ENCODE measurements at regions not wholly inside any gene's neighbourhood (a gene's known extent, or its start where the extent isn't known, plus 50 kb on each side); places are given as distances from the start of the nearest gene placed in this dataset.
A peak's percentile ranks its signal among the peaks of the same experiment; 100 is the strongest.

- intact Hi-C loops (cut with DNase I) = no loop called here
- no peak for DNase-seq
- no peaks in the 10 kb centered on the region for H3K27me3 ChIP-seq
- peak overlapping the region in 1 of 4 donors; percentile 34 for H3K27ac ChIP-seq
- no peaks in the 10 kb centered on the region for H3K9me3 ChIP-seq
- 66 to 88% methylated on average over 4 of the region's 4 CpGs for WGBS, 2 donors
- H3K4me3 ChIP-seq = no peak overlapping the region
- TF ChIP-seq POLR2AphosphoS5 (IDR thresholded peaks at IDR 0.05) (no peak), POLR2A (IDR thresholded peaks at IDR 0.05) (no peak), EP300 (IDR thresholded peaks at IDR 0.05) (no peak), CTCF (IDR thresholded peaks at IDR 0.05) (no peak)
- H3K36me3 ChIP-seq = no peaks in the 10 kb centered on the region
- peaks cover 0 to 18% (median 16%) of the 10 kb centered on the region in 4 donors for H3K4me1 ChIP-seq
These were observed 163.2 kb upstream of the BTBD3 start for GRCh38 chr20:11754451-11754850.

- no peak overlapping the region for H3K4me3 ChIP-seq
- peaks cover 0 to 18% (median 16%) of the 10 kb centered on the region in 4 donors for H3K4me1 ChIP-seq
- TF ChIP-seq EP300 (IDR thresholded peaks at IDR 0.05) (no peak), CTCF (IDR thresholded peaks at IDR 0.05) (peak in 1 of 4 experiments; percentile 10), POLR2AphosphoS5 (IDR thresholded peaks at IDR 0.05) (peak in 3 of 4 donors; percentile 28 to 67 (median 49)), POLR2A (IDR thresholded peaks at IDR 0.05) (no peak)
- no peaks in the 10 kb centered on the region for H3K36me3 ChIP-seq
- peak; percentile 64 for DNase-seq
- intact Hi-C loops (cut with DNase I) = no loop called here
- H3K27ac ChIP-seq = peak overlapping the region in 2 of 4 donors; percentile 26 to 34
- H3K9me3 ChIP-seq = no peaks in the 10 kb centered on the region
- 21 to 23% methylated on average over 6 of the region's 6 CpGs for WGBS, 2 donors
- no peaks in the 10 kb centered on the region for H3K27me3 ChIP-seq
These were observed 162.4 kb upstream of the BTBD3 start for GRCh38 chr20:11755071-11755841.

GRCh38 chr20:11761497-11761896 lies 156.2 kb upstream of the BTBD3 start:
- intact Hi-C loops (cut with DNase I) = no loop called here
- no peak for TF ChIP-seq CTCF (IDR thresholded peaks at IDR 0.05)
- TF ChIP-seq POLR2A (IDR thresholded peaks at IDR 0.05) = no peak
- TF ChIP-seq EP300 (IDR thresholded peaks at IDR 0.05) = no peak
- no peak for TF ChIP-seq POLR2AphosphoS5 (IDR thresholded peaks at IDR 0.05)
- WGBS, 2 donors = 65 to 81% methylated on average over 4 of the region's 4 CpGs

GRCh38 chr20:11766961-11767360 lies 150.7 kb upstream of the BTBD3 start:
- 52 to 77% methylated on average over 6 of the region's 6 CpGs for WGBS, 2 donors
- no peak for TF ChIP-seq EP300 (IDR thresholded peaks at IDR 0.05)
- no peak for TF ChIP-seq POLR2AphosphoS5 (IDR thresholded peaks at IDR 0.05)
- TF ChIP-seq POLR2A (IDR thresholded peaks at IDR 0.05) = no peak
- TF ChIP-seq CTCF (IDR thresholded peaks at IDR 0.05) = no peak
- intact Hi-C loops (cut with DNase I) = no loop called here

More at GRCh38 chr20:11761497-11761896, 156.2 kb upstream of the BTBD3 start:
- H3K27ac ChIP-seq = no peak overlapping the region
- H3K4me1 ChIP-seq = no peaks in the 10 kb centered on the region
- DNase-seq = no peak
- H3K9me3 ChIP-seq = no peaks in the 10 kb centered on the region
- no peaks in the 10 kb centered on the region for H3K36me3 ChIP-seq
- no peaks in the 10 kb centered on the region for H3K27me3 ChIP-seq
- H3K4me3 ChIP-seq = no peak overlapping the region

More at GRCh38 chr20:11766961-11767360, 150.7 kb upstream of the BTBD3 start:
- Histone ChIP-seq H3K27me3 (no peaks in the 10 kb centered on the region), H3K27ac (no peak overlapping the region), H3K4me1 (no peaks in the 10 kb centered on the region), H3K9me3 (no peaks in the 10 kb centered on the region), H3K4me3 (no peak overlapping the region), H3K36me3 (no peaks in the 10 kb centered on the region)
- DNase-seq = no peak

Measured in sigmoid colon (tissue), 6 donors.